ENCODE measurements at regions not wholly inside any gene's neighbourhood (a gene's known extent, or its start where the extent isn't known, plus 50 kb on each side); places are given as distances from the start of the nearest gene placed in this dataset.
"Not testable (repeated sequence)": the region's sequence is repeated elsewhere in the genome, so short reads cannot be mapped to it uniquely, and the experiment has no call there.

GRCh38 chr11:109967136-109967535, 126.1 kb upstream of the ZC3H12C start:
- not testable (repeated sequence) for TF ChIP-seq CTCF, POLR2A (IDR thresholded peaks at IDR 0.05)
